BJ (cell line): ENCODE measurements at regions not wholly inside any gene's neighbourhood (a gene's known extent, or its start where the extent isn't known, plus 50 kb on each side); places are given as distances from the start of the nearest gene placed in this dataset.

Experiments
- CTCF ChIA-PET: fragments of 350-600 bp; formaldehyde crosslinking; extraction: SDS; loops from one replicate; lab custom pipeline; 2021; ENCODE audit warnings: antibody characterized with exemption, inconsistent platforms; lab: Yijun Ruan, JAX
- POLR2A ChIA-PET: fragments of 300-600 bp; sonication (Branson Sonifier 250); formaldehyde crosslinking; extraction: SDS; loops from one replicate; lab custom pipeline; 2021; ENCODE audit warnings: antibody characterized with exemption; lab: Charles Lee
- DNase-seq: peaks from one replicate; pipeline ENCODE4 v3.0.0-alpha.2; 2011; ENCODE audit warnings: low read depth
- H3K27me3 ChIP-seq: 2 replicates; pipeline ENCODE4 v1.6.0; 2011; ENCODE audit warnings: low read length; ENCODE audit not compliant: control insufficient read depth, insufficient read depth
- H3K36me3 ChIP-seq: 2 replicates; pipeline ENCODE4 v1.5.1; 2011; ENCODE audit warnings: low read length; ENCODE audit not compliant: control insufficient read depth, insufficient read depth
- H3K4me3 ChIP-seq: 2 replicates; pipeline ENCODE4 v1.5.1; 2011; ENCODE audit warnings: low read depth, mild to moderate bottlenecking, control low read depth, low read length
- CTCF ChIP-seq: IDR thresholded peaks from 2 replicates; pipeline ENCODE4 v1.5.1; 2011; ENCODE audit warnings: low read depth, mild to moderate bottlenecking, control low read depth, inconsistent platforms, low read length, moderate library complexity; ENCODE audit not compliant: insufficient read depth

- POLR2A ChIA-PET, result no interaction called here
- H3K4me3 ChIP-seq, result no peak overlapping the region
- H3K27me3 ChIP-seq, result peaks cover 3% of the 10 kb centered on the region
- CTCF ChIA-PET, result interaction anchor here (0.7 to 1.4 kb wide), 4 partner anchors 11 to 188 kb away, joined by 3 to 5 read pairs (median 3); no protein-coding TSS in a partner anchor
- H3K36me3 ChIP-seq, result no peaks in the 10 kb centered on the region
- TF ChIP-seq CTCF, result no peak
- DNase-seq, result no peak
Observed at GRCh38 chr11:123286761-123287160, 91.7 kb upstream of the CLMP start.

DNA sequence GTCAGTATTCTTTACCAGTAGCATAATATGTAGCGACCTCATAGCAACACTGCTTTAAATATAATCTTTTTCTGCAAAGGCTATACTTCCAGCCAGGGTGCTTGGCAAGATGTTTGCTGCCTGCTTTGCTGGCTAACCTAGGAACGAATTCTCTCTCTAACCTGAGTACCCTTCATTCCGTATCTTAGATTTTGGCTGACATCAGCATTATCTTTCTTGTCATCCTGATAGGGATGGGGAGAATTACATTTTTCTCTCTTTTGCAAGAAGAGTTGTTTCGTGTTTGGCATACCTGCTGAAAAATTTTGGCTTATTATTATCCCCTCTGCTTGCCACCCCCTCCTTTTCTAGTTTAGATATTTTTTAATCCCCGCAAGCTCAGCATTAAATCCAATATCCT, 91.2 kb upstream of the CLMP start:
- H3K4me3 ChIP-seq, result no peak overlapping the region
- H3K36me3 ChIP-seq, result no peaks in the 10 kb centered on the region
- POLR2A ChIA-PET, result no interaction called here
- DNase-seq, result no peak
- CTCF ChIA-PET, result interaction anchor here (0.7 to 1.0 kb wide), 3 partner anchors 11 to 156 kb away, joined by 3 to 4 read pairs (median 3); no protein-coding TSS in a partner anchor
- TF ChIP-seq CTCF, result no peak
- peaks cover 3% of the 10 kb centered on the region for H3K27me3 ChIP-seq

- DNase-seq, result no peak
- H3K36me3 ChIP-seq, result no peaks in the 10 kb centered on the region
- ChIA-PET POLR2A (no interaction called here), CTCF (interaction anchor here (0.5 to 0.8 kb wide), 3 partner anchors 8 to 23 kb away, joined by 3 read pairs; no protein-coding TSS in a partner anchor)
- H3K27me3 ChIP-seq, result peaks cover 4% of the 10 kb centered on the region
- TF ChIP-seq CTCF, result no peak
- H3K4me3 ChIP-seq, result no peak overlapping the region
Observed at GRCh38 chr11:123284454-123284853, 89.4 kb upstream of the CLMP start.

GRCh38 chr11:123282597-123282996, 87.5 kb upstream of the CLMP start:
- no peak for TF ChIP-seq CTCF
- CTCF ChIA-PET, result interaction anchor here (1.3 to 1.5 kb wide), 2 partner anchors 14 to 18 kb away, joined by 3 to 5 read pairs; no protein-coding TSS in a partner anchor
- H3K4me3 ChIP-seq, result no peak overlapping the region
- peaks cover 4% of the 10 kb centered on the region for H3K27me3 ChIP-seq
- no peak for DNase-seq
- POLR2A ChIA-PET, result no interaction called here
- no peaks in the 10 kb centered on the region for H3K36me3 ChIP-seq

- CTCF ChIA-PET, result interaction anchor here (1.8 kb wide), 1 partner anchor 12 kb away, joined by 11 read pairs; no protein-coding TSS in a partner anchor
- POLR2A ChIA-PET, result interaction anchor here (0.6 kb wide), 1 partner anchor 205 kb away, joined by 3 read pairs; no protein-coding TSS in a partner anchor
- TF ChIP-seq CTCF, result no peak
- no peak overlapping the region for H3K4me3 ChIP-seq
- no peaks in the 10 kb centered on the region for H3K36me3 ChIP-seq
- H3K27me3 ChIP-seq, result no peaks in the 10 kb centered on the region
- DNase-seq, result no peak
Observed at GRCh38 chr11:123273616-123274015, 78.6 kb upstream of the CLMP start.
